ENCODE measurements at regions not wholly inside any gene's neighbourhood (a gene's known extent, or its start where the extent isn't known, plus 50 kb on each side); places are given as distances from the start of the nearest gene placed in this dataset.

GRCh38 chr4:141432000-141432712, 204.2 kb upstream of the IL15 start:
- no peak overlapping the region for H4K91ac ChIP-seq (replicated peaks; ENCODE audit: insufficient read length, low read length)
- H3K4me1 ChIP-seq (replicated peaks in 1 of 4; ENCODE audit: control insufficient read depth in 3 of 4, insufficient read depth in 4 of 4, low read length in 3 of 4) = no peaks in the 10 kb centered on the region
- no peaks in the 10 kb centered on the region; the same call in 1 of the 2 replicates for H3K23me2 ChIP-seq (ENCODE audit: low read depth, low read length)
- H3K79me2 ChIP-seq (ENCODE audit: control insufficient read depth in 1 of 2, insufficient read depth in 2 of 2, low read length in 2 of 2) = no peaks in the 10 kb centered on the region
- no peak for FAIRE-seq
- no peak overlapping the region for H3K14ac ChIP-seq (ENCODE audit: insufficient read length)
- no peak overlapping the region for H3K4ac ChIP-seq (replicated peaks; ENCODE audit: insufficient read length, low read depth, low read length)
- H3K18ac ChIP-seq (ENCODE audit: extremely low read depth, low read length) = no peak overlapping the region
- H3K23ac ChIP-seq (ENCODE audit: insufficient read length) = no peak overlapping the region
- no peaks in the 10 kb centered on the region for H3K36me3 ChIP-seq (ENCODE audit: control insufficient read depth in 2 of 4, insufficient read depth in 4 of 4, low read length in 3 of 4)
- H4K20me1 ChIP-seq (replicated peaks in 1 of 2; ENCODE audit: control insufficient read depth in 1 of 2, insufficient read depth in 2 of 2, low read length in 2 of 2) = no peaks in the 10 kb centered on the region
- no peak overlapping the region for H3K27ac ChIP-seq (ENCODE audit: low read depth, low read length)
- no peak overlapping the region for H3K4me2 ChIP-seq (ENCODE audit: insufficient read depth in 1 of 2, low read depth in 2 of 2, low read length in 2 of 2)
- H2AK5ac ChIP-seq (ENCODE audit: low read depth, low read length) = no peak overlapping the region
- ChIA-PET POLR2A (ENCODE audit: partially characterized antibody) (no interaction called here), CTCF (ENCODE audit: partially characterized antibody) (no interaction called here)
- H3K9ac ChIP-seq (replicated peaks in 1 of 4; ENCODE audit: extremely low read depth in 1 of 4, low read depth in 3 of 4, low read length in 3 of 4) = no peak overlapping the region
- H4K8ac ChIP-seq (ENCODE audit: extremely low read depth, insufficient read depth, low read length) = no peak overlapping the region
- no peak for DNase-seq (ENCODE audit: low read depth in 1 of 2, low spot score in 2 of 2)
- H2BK120ac ChIP-seq (replicated peaks; ENCODE audit: low read depth, low read length) = no peak overlapping the region
- no peak overlapping the region for H2BK12ac ChIP-seq (ENCODE audit: low read depth, low read length)
- no peaks in the 10 kb centered on the region for H3K9me3 ChIP-seq (ENCODE audit: insufficient read depth in 2 of 2, low read depth in 1 of 2, low read length in 1 of 2)
- H4K5ac ChIP-seq (ENCODE audit: insufficient read length, low read depth, low read length) = no peak overlapping the region
- H3K56ac ChIP-seq (replicated peaks; ENCODE audit: insufficient read length, low read depth, low read length) = no peak overlapping the region
- no peaks in the 10 kb centered on the region for H3K27me3 ChIP-seq (replicated peaks in 1 of 4; ENCODE audit: control insufficient read depth in 3 of 4, extremely low read depth in 1 of 4, insufficient read depth in 3 of 4, low read length in 3 of 4)
- H2AFZ ChIP-seq (ENCODE audit: low read length) = no peak overlapping the region
- H2BK15ac ChIP-seq (ENCODE audit: low read length) = no peak overlapping the region
- no peak overlapping the region for H3K4me3 ChIP-seq (ENCODE audit: extremely low read depth in 1 of 4, insufficient read depth in 2 of 4, low read depth in 3 of 4, low read length in 4 of 4)
- H3K79me1 ChIP-seq (ENCODE audit: low read depth, low read length) = no peaks in the 10 kb centered on the region
- no peak overlapping the region for H2BK20ac ChIP-seq (ENCODE audit: low read length)
- 94% methylated on average over 2 of the region's 2 CpGs; no CpG with 5 or more reads in 1 of the 2 experiments for WGBS, 2 experiments (ENCODE audit: extremely low coverage in 1 of 2, insufficient coverage in 1 of 2, insufficient read length in 1 of 2, insufficient replicate concordance in 2 of 2, low coverage in 1 of 2, low lambda C conversion rate in 2 of 2, missing lambda C conversion rate in 1 of 2)
- no peak overlapping the region for H2BK5ac ChIP-seq (ENCODE audit: low read depth, low read length)
- TF ChIP-seq PHF8 (conservative IDR thresholded peaks at IDR 0.05; ENCODE audit: low read depth, low read length) (no peak), RAD21 (IDR thresholded peaks at IDR 0.05 in 1 of 2, conservative IDR thresholded peaks at IDR 0.05 in 1 of 2; ENCODE audit: low read depth in 2 of 2, low read length in 2 of 2) (no peak), SP2 (IDR thresholded peaks at IDR 0.05; ENCODE audit: low read length) (no peak), RBBP5 (IDR thresholded peaks at IDR 0.05; ENCODE audit: borderline replicate concordance, low read depth, low read length) (no peak), USF2 (IDR thresholded peaks at IDR 0.05; ENCODE audit: low read length) (no peak), POLR2AphosphoS5 (IDR thresholded peaks at IDR 0.05; ENCODE audit: low read depth, low read length) (no peak), CHD2 (IDR thresholded peaks at IDR 0.05; ENCODE audit: low read length) (no peak), CHD1 (IDR thresholded peaks at IDR 0.05; ENCODE audit: low read depth, low read length) (no peak), CTCF (IDR thresholded peaks at IDR 0.05; ENCODE audit: control extremely low read depth in 1 of 3, insufficient read depth in 1 of 3, low read depth in 1 of 3, low read length in 3 of 3) (no peak), KDM1A (IDR thresholded peaks at IDR 0.05; ENCODE audit: borderline replicate concordance, low read length) (no peak)

Data from H1 (cell line).